ENCODE measurements at regions not wholly inside any gene's neighbourhood (a gene's known extent, or its start where the extent isn't known, plus 50 kb on each side); places are given as distances from the start of the nearest gene placed in this dataset.

DNA sequence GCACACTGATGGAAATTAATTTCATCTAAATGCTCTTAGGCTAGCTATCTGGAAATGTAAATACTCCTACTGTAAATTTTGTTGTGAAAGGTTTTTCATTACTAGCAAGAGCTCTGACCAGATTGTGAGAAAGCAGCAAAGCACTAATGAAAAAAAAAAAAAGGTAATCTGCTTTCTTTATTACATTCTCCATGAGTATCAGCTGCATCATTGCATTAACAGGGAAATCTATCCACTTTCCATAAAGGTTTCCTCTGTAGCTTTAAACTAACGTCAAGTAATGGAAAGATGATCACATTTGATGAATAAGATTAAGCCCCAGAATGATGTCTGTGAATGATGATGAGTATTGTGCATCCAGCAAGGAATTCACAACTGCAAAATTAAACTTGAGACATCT is 790.6 kb upstream of the TYRP1 start:
- in situ Hi-C loops (cut with HindIII; ENCODE audit: low sequenced_read_pairs), result no loop called here
- no peak overlapping the region for H3K4me3 ChIP-seq (ENCODE audit: low read depth, low read length)
- no peak for DNase-seq (ENCODE audit: low read depth)
- TF ChIP-seq CTCF (IDR thresholded peaks at IDR 0.05; ENCODE audit: low read depth, low read length, missing control alignments), result no peak

GRCh38 chr9:11915699-11916098 is 777.5 kb upstream of the TYRP1 start:
- DNase-seq (ENCODE audit: low read depth), result no peak

GRCh38 chr9:11928871-11929321 is 764.3 kb upstream of the TYRP1 start:
- DNase-seq (ENCODE audit: low read depth), result no peak
- no peak for TF ChIP-seq CTCF (IDR thresholded peaks at IDR 0.05; ENCODE audit: low read depth, low read length, missing control alignments)
- in situ Hi-C loops (cut with HindIII; ENCODE audit: low sequenced_read_pairs), result no loop called here
- H3K4me3 ChIP-seq (ENCODE audit: low read depth, low read length), result no peak overlapping the region

More at GRCh38 chr9:11915699-11916098, 777.5 kb upstream of the TYRP1 start:
- TF ChIP-seq CTCF (IDR thresholded peaks at IDR 0.05; ENCODE audit: low read depth, low read length, missing control alignments), result no peak
- no peak overlapping the region for H3K4me3 ChIP-seq (ENCODE audit: low read depth, low read length)
- in situ Hi-C loops (cut with HindIII; ENCODE audit: low sequenced_read_pairs), result no loop called here

GRCh38 chr9:11931109-11931508 is 762.1 kb upstream of the TYRP1 start:
- DNase-seq (ENCODE audit: low read depth), result no peak
- no peak overlapping the region for H3K4me3 ChIP-seq (ENCODE audit: low read depth, low read length)
- in situ Hi-C loops (cut with HindIII; ENCODE audit: low sequenced_read_pairs), result no loop called here

GRCh38 chr9:11931751-11932150 is 761.4 kb upstream of the TYRP1 start:
- TF ChIP-seq CTCF (IDR thresholded peaks at IDR 0.05; ENCODE audit: low read depth, low read length, missing control alignments), result no peak
- H3K4me3 ChIP-seq (ENCODE audit: low read depth, low read length), result no peak overlapping the region
- in situ Hi-C loops (cut with HindIII; ENCODE audit: low sequenced_read_pairs), result no loop called here
- DNase-seq (ENCODE audit: low read depth), result no peak

More at GRCh38 chr9:11931109-11931508, 762.1 kb upstream of the TYRP1 start:
- no peak for TF ChIP-seq CTCF (IDR thresholded peaks at IDR 0.05; ENCODE audit: low read depth, low read length, missing control alignments)

DNA sequence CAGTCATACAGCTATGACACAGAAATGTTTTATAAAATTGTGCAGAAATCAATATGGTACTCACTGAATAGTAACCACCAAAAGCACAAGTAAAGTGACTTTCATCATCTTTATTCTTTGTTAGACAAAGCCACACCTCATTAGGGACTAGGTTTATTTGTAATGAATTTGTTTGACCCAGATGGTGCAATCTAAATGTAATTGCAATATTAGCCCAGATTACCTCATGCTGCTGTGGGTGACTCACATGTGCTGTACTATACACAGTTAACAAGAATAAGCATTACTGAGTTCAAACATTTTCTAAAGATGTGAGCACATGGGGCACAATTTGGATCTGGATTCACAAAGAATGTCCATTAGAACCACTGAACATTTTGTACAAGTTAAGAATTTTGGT is 759.3 kb upstream of the TYRP1 start:
- in situ Hi-C loops (cut with HindIII; ENCODE audit: low sequenced_read_pairs), result no loop called here
- H3K4me3 ChIP-seq (ENCODE audit: low read depth, low read length), result no peak overlapping the region
- TF ChIP-seq CTCF (IDR thresholded peaks at IDR 0.05; ENCODE audit: low read depth, low read length, missing control alignments), result no peak
- peak; percentile 20 for DNase-seq (ENCODE audit: low read depth)

- no peak for TF ChIP-seq CTCF (IDR thresholded peaks at IDR 0.05; ENCODE audit: low read depth, low read length, missing control alignments)
- H3K4me3 ChIP-seq (ENCODE audit: low read depth, low read length), result no peak overlapping the region
- DNase-seq (ENCODE audit: low read depth), result no peak
- in situ Hi-C loops (cut with HindIII; ENCODE audit: low sequenced_read_pairs), result no loop called here
Measured at GRCh38 chr9:11946531-11946930, 746.7 kb upstream of the TYRP1 start.

Data from astrocyte of the cerebellum (primary cell).